Motor neuron (in vitro differentiated cells): ENCODE measurements at regions not wholly inside any gene's neighbourhood (a gene's known extent, or its start where the extent isn't known, plus 50 kb on each side); places are given as distances from the start of the nearest gene placed in this dataset.

Experiments used
- ATAC-seq, 8 experiments: fragments of 200-7000 bp; cut with Tn5 transposase; replicated peaks in 6 of 8; 2 replicates each; pipeline ENCODE4 v1.8.0; 2021; ENCODE audit warnings: mild to moderate bottlenecking in 8 of 8, moderate library complexity in 8 of 8
- H3K27ac ChIP-seq, 2 donors: fragments of 250-450 bp; sonication (Bioruptor Pico); 2 replicates each; pipeline ENCODE4 v1.9.0; 2021; ENCODE audit warnings: antibody characterized with exemption in 2 of 2, mild to moderate bottlenecking in 2 of 2, moderate library complexity in 1 of 2
- H3K4me1 ChIP-seq, 2 donors: fragments of 250-450 bp; sonication (Bioruptor Pico); replicated peaks in 1 of 2; 2 replicates each; pipeline ENCODE4 v1.6.1; 2021; ENCODE audit warnings: antibody characterized with exemption in 2 of 2, mild to moderate bottlenecking in 2 of 2, moderate library complexity in 1 of 2
- H3K4me3 ChIP-seq, 5 donors: fragments of 250-450 bp; sonication (Bioruptor Pico); 2 replicates each; pipeline ENCODE4 v1.9.0; 2021; ENCODE audit warnings: antibody characterized with exemption in 5 of 5, mild to moderate bottlenecking in 5 of 5, moderate library complexity in 4 of 5
- WGBS, 10 experiments: fragments of 450-650 bp; shearing (Covaris generic); methylation state at CpG; one replicate each; pipeline ENCODE4 v1.0.0; 2022; 5-methylcytosine and 5-hydroxymethylcytosine counted together
- in situ Hi-C, 9 experiments: fragments of 400-800 bp; cut with MboI; loops; one replicate each; pipeline ENCODE4 v1.15.0; 2021; ENCODE audit warnings: low sequenced_read_pairs in 9 of 9, low pct_unique_long_range_greater_than_20kb in 2 of 9; ENCODE audit not compliant: unreplicated experiment in 9 of 9

DNA sequence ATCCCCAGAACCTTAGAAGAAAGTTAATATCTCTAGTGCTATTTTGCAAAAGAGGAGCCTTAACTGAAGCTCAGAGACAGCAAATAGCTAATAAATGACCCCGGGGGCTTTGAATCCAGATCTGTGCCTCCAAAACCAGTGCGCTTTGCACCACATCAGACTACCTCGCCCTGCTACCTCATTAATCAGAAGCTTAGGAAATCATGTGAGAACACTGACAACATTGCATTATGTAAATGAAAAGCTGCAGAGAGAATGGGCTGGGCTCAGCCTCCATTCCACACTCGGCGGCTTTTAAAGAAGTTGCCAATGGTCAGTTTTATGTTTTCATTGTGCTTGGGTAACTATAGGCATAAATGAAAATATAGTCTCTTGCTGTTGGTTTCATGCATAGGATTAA is 54.0 kb upstream of the STMND1 start:
- peak; percentile 71 to 96 (median 92) for ATAC-seq
- in situ Hi-C loops = no loop called here
- 0 to 100% (median 65%) methylated on average over 1 to 5 of the region's 5 CpGs; no CpG with 5 or more reads in 2 of the 10 experiments for WGBS, 10 experiments
- Histone ChIP-seq H3K4me3 (no peak overlapping the region), H3K4me1 (peaks cover 0 to 12% of the 10 kb centered on the region in 2 donors), H3K27ac (no peak overlapping the region)

DNA sequence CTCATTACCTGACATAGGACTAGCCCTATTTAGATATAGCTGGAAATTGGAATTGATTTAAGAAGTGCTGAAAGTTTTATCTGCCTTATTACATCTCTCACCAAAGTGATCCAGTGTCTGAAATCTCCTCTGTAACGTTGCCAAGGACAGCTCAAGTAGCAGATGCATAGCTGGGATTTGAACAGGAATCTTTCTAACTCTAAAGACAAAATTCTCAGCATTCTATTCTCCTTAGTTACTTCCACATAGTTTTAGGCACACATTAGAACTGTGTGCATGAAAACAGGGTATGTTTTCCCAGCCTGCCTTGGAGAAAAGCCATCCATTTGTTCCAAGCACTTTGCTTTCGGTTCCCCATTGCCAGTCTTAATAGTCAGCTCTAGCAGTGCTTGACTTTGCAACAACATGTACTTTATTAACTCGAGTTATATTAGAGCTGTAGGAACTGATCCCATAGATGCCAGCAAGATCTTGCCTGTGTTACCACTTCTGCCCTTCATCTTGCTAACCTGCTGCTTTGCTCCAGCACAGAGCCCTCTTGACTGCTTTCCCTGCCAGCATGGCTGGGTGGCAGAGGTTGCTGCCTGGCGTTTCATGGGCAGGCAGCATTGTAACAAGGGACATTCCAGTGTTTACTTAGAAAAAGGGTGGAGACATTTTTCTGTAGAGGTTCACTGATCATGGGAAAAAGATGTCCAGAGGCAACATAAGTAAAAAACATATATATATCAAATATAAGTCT is 56.1 kb upstream of the STMND1 start:
- ATAC-seq = peak in 5 of 8 experiments; percentile 25 to 78 (median 26)
- Histone ChIP-seq H3K27ac (no peak overlapping the region), H3K4me3 (no peak overlapping the region), H3K4me1 (peaks cover 0 to 16% of the 10 kb centered on the region in 2 donors)
- 6 to 100% (median 66%) methylated on average over 1 to 4 of the region's 4 CpGs; no CpG with 5 or more reads in 1 of the 10 experiments for WGBS, 10 experiments
- in situ Hi-C loops = no loop called here

DNA sequence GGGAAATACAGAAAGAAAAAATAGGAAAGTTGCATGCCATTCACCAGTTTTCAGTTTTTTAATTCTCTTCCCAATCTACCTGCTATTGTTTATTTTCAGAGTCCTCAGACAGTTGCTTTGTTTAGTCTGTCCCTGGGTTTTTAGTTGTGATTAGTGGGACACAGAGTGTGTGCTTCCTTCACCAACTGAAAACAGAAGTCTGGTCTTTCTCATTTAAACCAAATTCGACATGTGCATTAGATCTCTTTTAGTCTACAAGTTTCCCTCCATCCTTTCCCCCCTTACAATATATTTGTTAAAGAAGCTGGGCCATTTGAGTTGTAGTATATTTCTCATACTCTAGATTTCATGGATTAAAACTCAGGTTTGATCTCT is 58.7 kb upstream of the STMND1 start:
- H3K27ac ChIP-seq = no peak overlapping the region

DNA sequence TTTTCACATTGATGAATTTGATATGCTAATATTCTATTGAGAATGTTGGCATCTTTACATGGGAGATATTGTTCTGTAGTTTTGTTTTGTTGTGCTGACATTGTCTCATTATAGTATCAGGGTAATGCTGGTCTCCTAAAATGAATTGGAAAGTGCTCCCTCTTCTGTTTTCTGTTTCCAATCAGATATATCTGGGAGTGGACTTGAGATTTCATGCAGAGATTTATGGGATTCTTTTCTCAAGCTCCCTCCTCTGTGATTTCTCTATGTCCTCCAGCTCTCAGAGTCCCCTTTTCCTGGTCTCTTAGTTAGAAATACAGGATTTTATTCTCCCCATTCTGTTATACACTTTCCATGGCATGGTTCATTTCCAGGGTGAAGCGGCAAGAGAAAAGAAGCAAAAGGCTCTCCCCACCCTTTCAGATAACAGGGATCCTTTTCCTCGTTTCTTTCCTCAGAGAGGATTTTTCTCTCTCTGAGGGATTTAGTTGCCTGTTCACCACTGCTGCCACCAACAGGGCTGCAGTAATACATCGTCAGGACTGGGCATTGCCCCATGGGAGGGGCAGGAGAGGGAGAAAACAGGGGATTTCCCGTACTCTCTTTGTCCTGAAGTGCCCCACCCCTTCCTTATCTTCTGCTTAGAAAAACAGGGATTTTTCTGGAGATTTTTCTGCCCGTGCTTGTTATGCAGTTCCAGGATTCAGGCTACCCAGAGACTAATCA is 59.3 kb upstream of the STMND1 start:
- no peak overlapping the region for H3K4me3 ChIP-seq
- H3K27ac ChIP-seq = no peak overlapping the region
- peaks cover 0 to 8% of the 10 kb centered on the region in 2 donors for H3K4me1 ChIP-seq
- WGBS, 10 experiments = 0 to 43% (median 17%) methylated on average over 1 to 5 of the region's 5 CpGs; no CpG with 5 or more reads in 2 of the 10 experiments
- in situ Hi-C loops = no loop called here
- peak; percentile 68 to 92 (median 78) for ATAC-seq

More for the DNA sequence above, 58.7 kb upstream of the STMND1 start:
- no peak for ATAC-seq
- in situ Hi-C loops = no loop called here
- 14 to 100% (median 83%) methylated on average over 1 of the region's 1 CpG; no CpG with 5 or more reads in 1 of the 10 experiments for WGBS, 10 experiments
- Histone ChIP-seq H3K4me1 (peaks cover 0 to 14% of the 10 kb centered on the region in 2 donors), H3K4me3 (no peak overlapping the region)

DNA sequence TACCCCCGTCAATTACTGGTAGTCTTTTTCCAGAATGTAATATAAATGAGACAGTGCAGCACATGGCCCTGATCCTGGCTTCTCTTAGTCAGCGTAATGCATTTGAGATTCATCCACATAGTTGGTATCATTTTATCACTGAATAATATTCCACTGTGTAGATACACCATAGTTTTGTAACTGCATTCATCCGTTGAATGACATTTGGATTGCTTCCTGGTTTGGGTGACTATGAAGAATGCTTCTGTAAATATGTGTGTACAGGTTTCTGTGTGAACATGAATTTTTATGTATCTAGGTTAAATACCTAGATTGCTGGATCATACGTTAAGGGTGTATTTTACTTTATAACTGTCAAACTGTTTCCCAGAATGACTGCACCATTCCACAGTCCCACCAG is 62.6 kb upstream of the STMND1 start:
- peaks cover 0 to 5% of the 10 kb centered on the region in 2 donors for H3K4me1 ChIP-seq
- no peak overlapping the region for H3K27ac ChIP-seq
- WGBS, 10 experiments = 80 to 100% (median 85%) methylated on average over 1 to 4 of the region's 4 CpGs
- in situ Hi-C loops = no loop called here
- H3K4me3 ChIP-seq = no peak overlapping the region
- ATAC-seq = no peak

DNA sequence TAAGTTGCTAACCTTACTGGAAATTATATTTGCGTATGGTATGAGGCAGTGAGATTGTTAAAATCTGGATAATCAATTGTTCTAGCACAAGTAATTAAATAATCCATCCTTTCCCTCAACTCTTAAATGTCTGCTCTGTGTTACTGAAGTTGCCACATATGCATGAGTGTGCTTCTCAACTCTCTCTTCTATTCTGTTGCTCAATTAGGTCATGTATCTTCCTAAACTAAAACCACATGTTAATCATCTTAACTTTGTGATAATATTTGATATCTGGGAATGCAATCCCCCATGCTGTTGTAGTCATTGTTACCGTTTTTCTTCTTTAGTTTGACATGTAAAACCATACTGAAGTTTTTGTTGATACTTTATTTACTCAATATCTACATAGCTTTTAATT is 63.5 kb upstream of the STMND1 start:
- no peak overlapping the region for H3K4me3 ChIP-seq
- H3K4me1 ChIP-seq = peaks cover 0 to 5% of the 10 kb centered on the region in 2 donors
- in situ Hi-C loops = no loop called here
- WGBS, 10 experiments = 3 to 88% (median 63%) methylated on average over 2 of the region's 2 CpGs; no CpG with 5 or more reads in 1 of the 10 experiments
- H3K27ac ChIP-seq = no peak overlapping the region
- ATAC-seq = no peak

DNA sequence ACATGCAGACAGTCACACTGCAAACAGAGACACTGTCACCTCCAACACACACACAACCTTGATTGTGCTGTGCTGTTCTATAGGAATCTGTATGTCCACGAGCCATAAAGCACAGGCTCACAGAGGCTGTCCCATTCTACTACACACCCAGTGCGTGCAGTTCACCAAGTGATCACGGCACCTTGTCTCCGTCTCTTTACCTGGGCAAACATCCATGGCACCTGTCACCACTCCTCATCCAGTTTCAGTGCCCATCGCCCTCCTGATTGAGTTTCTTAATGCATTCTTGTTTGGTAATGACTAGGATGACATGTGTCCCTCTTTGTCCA is 65.8 kb upstream of the STMND1 start:
- in situ Hi-C loops = no loop called here

DNA sequence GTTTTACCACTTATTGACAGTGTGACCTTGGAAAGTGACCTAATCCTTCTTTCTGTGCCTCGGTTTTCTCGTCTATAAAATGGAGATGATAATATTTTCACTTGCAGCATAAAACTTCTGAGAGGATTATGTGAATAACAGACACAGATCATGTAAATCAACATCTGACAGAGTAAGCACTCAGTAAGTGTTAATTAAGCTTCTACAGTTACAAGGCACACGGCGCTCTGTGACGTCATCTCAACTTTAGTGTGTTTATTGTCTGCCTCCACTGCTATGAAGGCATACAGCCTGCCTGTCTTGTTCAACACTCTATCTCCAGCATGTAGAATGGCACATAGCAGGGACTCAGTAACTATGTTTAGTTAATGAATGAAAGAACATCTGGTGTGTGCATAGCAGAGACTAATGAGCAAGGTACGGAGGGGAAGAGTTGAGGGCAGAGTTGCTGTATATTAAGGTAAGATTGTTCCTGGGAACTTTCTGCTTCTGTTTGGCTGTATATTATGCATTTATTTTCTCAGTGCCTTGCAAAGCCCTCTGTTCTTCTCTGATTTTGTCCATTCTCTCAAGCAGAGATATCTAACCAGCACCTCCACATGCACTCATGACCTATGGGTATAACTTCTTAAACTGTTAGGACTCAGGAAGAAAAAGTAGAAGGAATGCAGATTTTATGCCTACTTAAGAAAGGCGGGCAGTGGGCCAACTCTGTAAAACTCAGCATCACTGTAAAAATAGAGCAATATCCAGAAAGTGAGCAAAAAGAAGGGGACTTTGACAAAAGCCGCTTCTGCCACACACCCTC is 66.4 kb upstream of the STMND1 start:
- H3K27ac ChIP-seq = no peak overlapping the region
- WGBS, 10 experiments = 71 to 92% (median 80%) methylated on average over 2 to 8 of the region's 8 CpGs
- in situ Hi-C loops = no loop called here
- peaks cover 0 to 2% of the 10 kb centered on the region in 2 donors for H3K4me1 ChIP-seq
- H3K4me3 ChIP-seq = no peak overlapping the region
- peak in 1 of 8 experiments; percentile 37 for ATAC-seq

More for the DNA sequence above, 65.8 kb upstream of the STMND1 start:
- WGBS, 10 experiments = 20 to 100% (median 86%) methylated on average over 1 to 5 of the region's 5 CpGs; no CpG with 5 or more reads in 2 of the 10 experiments
- no peak for ATAC-seq
- H3K4me3 ChIP-seq = no peak overlapping the region
- H3K27ac ChIP-seq = no peak overlapping the region
- peaks cover 0 to 2% of the 10 kb centered on the region in 2 donors for H3K4me1 ChIP-seq

DNA sequence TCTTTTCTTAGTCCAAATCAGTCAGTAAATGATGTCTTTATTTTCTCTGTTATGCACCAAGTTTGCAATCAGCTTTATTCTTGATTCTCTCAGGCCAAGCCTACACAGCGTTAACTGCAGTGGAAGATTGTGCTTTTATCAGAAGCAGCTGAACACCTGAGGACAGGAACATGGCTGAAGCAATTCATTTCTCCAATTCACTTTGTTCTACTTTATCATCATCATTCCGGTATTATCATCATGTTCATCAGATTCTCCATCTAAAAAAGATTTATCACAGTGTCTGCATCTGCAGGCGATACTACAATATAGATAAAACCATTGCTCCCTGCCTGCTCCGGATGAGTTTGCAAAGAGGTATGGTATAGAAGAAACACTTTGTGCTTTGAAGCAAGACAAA is 68.1 kb upstream of the STMND1 start:
- H3K27ac ChIP-seq = no peak overlapping the region
- peaks cover 0 to 2% of the 10 kb centered on the region in 2 donors for H3K4me1 ChIP-seq
- ATAC-seq = peak in 3 of 8 experiments; percentile 21 to 33 (median 30)
- no peak overlapping the region for H3K4me3 ChIP-seq
- in situ Hi-C loops = no loop called here
- WGBS, 10 experiments = 53 to 100% (median 72%) methylated on average over 1 to 4 of the region's 4 CpGs

DNA sequence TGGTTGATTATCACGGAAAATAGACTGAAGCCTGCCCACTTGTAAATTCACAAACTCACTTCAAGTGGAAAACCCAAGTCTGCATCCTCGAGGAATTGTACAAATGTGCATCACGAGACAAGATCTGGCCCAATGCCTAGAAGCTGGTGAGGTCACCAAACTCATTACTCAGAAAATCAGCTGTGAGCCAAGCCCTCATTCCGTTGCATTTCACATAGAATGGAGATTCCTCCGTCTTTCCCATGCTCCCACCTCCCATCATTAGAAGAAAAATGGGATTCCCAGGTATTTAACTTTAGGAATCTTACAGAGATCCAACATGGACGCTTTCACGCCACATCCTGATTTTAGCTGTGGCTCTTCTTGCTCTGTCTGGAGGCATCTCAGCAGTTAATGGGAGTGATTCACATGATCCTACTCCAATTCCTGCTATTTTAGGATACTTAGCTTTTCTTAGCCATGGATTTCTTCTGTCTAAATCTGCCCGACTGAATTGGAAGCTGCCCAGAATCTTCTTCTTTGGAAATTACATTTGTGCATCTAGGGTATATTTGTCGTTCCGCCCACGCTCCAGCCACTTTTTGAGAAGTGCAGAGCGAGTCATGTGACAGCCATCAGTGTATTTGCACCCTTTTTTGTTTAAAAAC is 68.7 kb upstream of the STMND1 start:
- in situ Hi-C loops = no loop called here
- 0 to 91% (median 59%) methylated on average over 1 to 12 of the region's 12 CpGs for WGBS, 10 experiments
- Histone ChIP-seq H3K27ac (no peak overlapping the region), H3K4me1 (peaks cover 0 to 2% of the 10 kb centered on the region in 2 donors), H3K4me3 (no peak overlapping the region)
- ATAC-seq = peak; percentile 60 to 91 (median 85)

DNA sequence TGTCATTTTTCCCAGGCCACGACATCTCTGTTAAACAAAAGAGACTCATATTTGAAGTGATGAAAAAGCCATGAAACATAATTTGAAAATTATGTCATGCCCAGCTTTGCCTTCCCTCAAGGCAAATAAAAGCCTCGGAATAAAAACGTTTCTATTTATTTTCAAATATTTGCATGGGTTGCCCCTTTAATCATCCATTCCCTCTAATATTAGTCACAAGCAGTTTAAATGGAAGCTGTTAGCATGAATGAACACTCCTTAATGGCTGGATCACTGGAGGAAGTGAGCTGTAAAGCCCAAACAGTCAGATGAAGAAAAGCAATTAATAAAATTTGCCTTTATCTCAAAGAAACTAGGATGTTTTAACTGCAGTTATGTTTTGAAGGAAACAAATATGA is 69.3 kb upstream of the STMND1 start:
- Histone ChIP-seq H3K4me3 (no peak overlapping the region), H3K4me1 (peaks cover 0 to 2% of the 10 kb centered on the region in 2 donors), H3K27ac (no peak overlapping the region)
- ATAC-seq = peak; percentile 17 to 76 (median 60)
- WGBS, 10 experiments = 0 to 100% (median 78%) methylated on average over 1 to 3 of the region's 3 CpGs; no CpG with 5 or more reads in 2 of the 10 experiments
- in situ Hi-C loops = no loop called here

DNA sequence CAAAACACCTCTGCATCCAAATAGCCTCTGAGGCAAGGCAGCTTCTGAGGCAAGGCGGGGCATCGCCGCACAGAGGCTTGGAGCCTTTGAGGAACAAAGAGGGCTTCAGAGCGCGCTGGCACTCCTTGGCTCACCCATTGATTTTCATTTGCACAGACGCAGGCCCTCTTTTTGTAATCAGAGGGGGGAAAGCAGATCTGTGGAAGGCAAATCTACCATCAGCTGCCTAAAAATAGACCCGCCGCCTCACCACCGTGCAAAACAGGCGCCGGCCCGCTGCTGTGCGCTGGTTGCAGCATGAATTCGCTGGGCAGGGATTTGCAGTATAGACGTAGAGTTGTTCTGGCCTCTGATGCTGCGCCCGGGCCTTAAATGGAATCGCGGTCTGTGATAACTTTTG is 69.9 kb upstream of the STMND1 start:
- ATAC-seq = no peak
- 78 to 97% (median 93%) methylated on average over 3 to 6 of the region's 19 CpGs; no CpG with 5 or more reads in 1 of the 10 experiments for WGBS, 10 experiments
- peaks cover 0 to 2% of the 10 kb centered on the region in 2 donors for H3K4me1 ChIP-seq
- H3K27ac ChIP-seq = no peak overlapping the region
- in situ Hi-C loops = no loop called here
- H3K4me3 ChIP-seq = no peak overlapping the region
